MG63 (cell line): ENCODE measurements at regions not wholly inside any gene's neighbourhood (a gene's known extent, or its start where the extent isn't known, plus 50 kb on each side); places are given as distances from the start of the nearest gene placed in this dataset.

Experiments used
- DNase-seq: peaks from one replicate; pipeline ENCODE4 v3.0.0-alpha.2; 2020
- H3K27me3 ChIP-seq: fragments of 250-450 bp; sonication (Bioruptor Pico); 2 replicates; pipeline ENCODE4 v1.5.1; 2020; ENCODE audit warnings: mild to moderate bottlenecking, moderate library complexity
- H3K36me3 ChIP-seq: fragments of 250-450 bp; sonication (Bioruptor Pico); 2 replicates; pipeline ENCODE4 v1.5.1; 2020; ENCODE audit warnings: mild to moderate bottlenecking, moderate library complexity
- H3K4me3 ChIP-seq: fragments of 250-450 bp; sonication (Bioruptor Pico); 2 replicates; pipeline ENCODE4 v1.5.1; 2020; ENCODE audit warnings: mild to moderate bottlenecking, moderate library complexity
- H3K9me3 ChIP-seq: fragments of 250-450 bp; sonication (Bioruptor Pico); 2 replicates; pipeline ENCODE4 v1.5.1; 2020; ENCODE audit warnings: mild to moderate bottlenecking, moderate library complexity

- Histone ChIP-seq H3K9me3 (no peaks in the 10 kb centered on the region; the same call in 1 of the 2 replicates), H3K4me3 (no peak overlapping the region), H3K27me3 (no peaks in the 10 kb centered on the region), H3K36me3 (no peaks in the 10 kb centered on the region)
- DNase-seq, result no peak
Measured at GRCh38 chr2:107648781-107649404, 177.8 kb upstream of the RGPD4 start.

GRCh38 chr2:107657049-107657448 lies 169.6 kb upstream of the RGPD4 start:
- Histone ChIP-seq H3K36me3 (no peaks in the 10 kb centered on the region), H3K9me3 (no peaks in the 10 kb centered on the region; the same call in 1 of the 2 replicates)
- no peak for DNase-seq

GRCh38 chr2:107663632-107664031 lies 163.1 kb upstream of the RGPD4 start:
- no peaks in the 10 kb centered on the region for H3K27me3 ChIP-seq
- no peak overlapping the region for H3K4me3 ChIP-seq

More at GRCh38 chr2:107657049-107657448, 169.6 kb upstream of the RGPD4 start:
- no peaks in the 10 kb centered on the region for H3K27me3 ChIP-seq
- no peak overlapping the region for H3K4me3 ChIP-seq

GRCh38 chr2:107669335-107669734 lies 157.4 kb upstream of the RGPD4 start:
- H3K36me3 ChIP-seq, result no peaks in the 10 kb centered on the region
- DNase-seq, result no peak
- no peaks in the 10 kb centered on the region for H3K27me3 ChIP-seq
- no peak overlapping the region for H3K4me3 ChIP-seq
- peaks cover 3% of the 10 kb centered on the region for H3K9me3 ChIP-seq

More at GRCh38 chr2:107663632-107664031, 163.1 kb upstream of the RGPD4 start:
- Histone ChIP-seq H3K9me3 (no peaks in the 10 kb centered on the region), H3K36me3 (no peaks in the 10 kb centered on the region)
- DNase-seq, result no peak

GRCh38 chr2:107681936-107682335 lies 144.8 kb upstream of the RGPD4 start:
- Histone ChIP-seq H3K9me3 (no peaks in the 10 kb centered on the region), H3K36me3 (no peaks in the 10 kb centered on the region), H3K27me3 (no peaks in the 10 kb centered on the region), H3K4me3 (no peak overlapping the region)
- DNase-seq, result no peak

- Histone ChIP-seq H3K4me3 (no peak overlapping the region), H3K36me3 (no peaks in the 10 kb centered on the region), H3K27me3 (no peaks in the 10 kb centered on the region), H3K9me3 (no peaks in the 10 kb centered on the region)
- no peak for DNase-seq
Measured at GRCh38 chr2:107684421-107684820, 142.3 kb upstream of the RGPD4 start.

GRCh38 chr2:107685421-107685986 lies 141.2 kb upstream of the RGPD4 start:
- H3K27me3 ChIP-seq, result no peaks in the 10 kb centered on the region
- H3K4me3 ChIP-seq, result no peak overlapping the region
- DNase-seq, result no peak
- no peaks in the 10 kb centered on the region for H3K36me3 ChIP-seq
- H3K9me3 ChIP-seq, result no peaks in the 10 kb centered on the region

GRCh38 chr2:107687073-107687472 lies 139.6 kb upstream of the RGPD4 start:
- Histone ChIP-seq H3K9me3 (no peaks in the 10 kb centered on the region), H3K4me3 (no peak overlapping the region), H3K36me3 (no peaks in the 10 kb centered on the region), H3K27me3 (no peaks in the 10 kb centered on the region)
- DNase-seq, result no peak

GRCh38 chr2:107688135-107688534 lies 138.6 kb upstream of the RGPD4 start:
- no peak overlapping the region for H3K4me3 ChIP-seq
- H3K9me3 ChIP-seq, result no peaks in the 10 kb centered on the region
- no peak for DNase-seq
- no peaks in the 10 kb centered on the region for H3K36me3 ChIP-seq
- no peaks in the 10 kb centered on the region for H3K27me3 ChIP-seq

GRCh38 chr2:107693604-107694003 lies 133.1 kb upstream of the RGPD4 start:
- Histone ChIP-seq H3K4me3 (no peak overlapping the region), H3K9me3 (no peaks in the 10 kb centered on the region), H3K27me3 (no peaks in the 10 kb centered on the region), H3K36me3 (no peaks in the 10 kb centered on the region)
- no peak for DNase-seq

- Histone ChIP-seq H3K9me3 (no peaks in the 10 kb centered on the region), H3K27me3 (no peaks in the 10 kb centered on the region), H3K36me3 (no peaks in the 10 kb centered on the region), H3K4me3 (no peak overlapping the region)
- no peak for DNase-seq
Measured at GRCh38 chr2:107694667-107695066, 132.0 kb upstream of the RGPD4 start.

- no peak for DNase-seq
- H3K36me3 ChIP-seq, result no peaks in the 10 kb centered on the region
- H3K9me3 ChIP-seq, result no peaks in the 10 kb centered on the region
- no peaks in the 10 kb centered on the region for H3K27me3 ChIP-seq
- H3K4me3 ChIP-seq, result no peak overlapping the region
Measured at GRCh38 chr2:107697385-107697784, 129.3 kb upstream of the RGPD4 start.

GRCh38 chr2:107698861-107699260 lies 127.8 kb upstream of the RGPD4 start:
- Histone ChIP-seq H3K9me3 (no peaks in the 10 kb centered on the region), H3K27me3 (no peaks in the 10 kb centered on the region), H3K4me3 (no peak overlapping the region), H3K36me3 (no peaks in the 10 kb centered on the region)
- DNase-seq, result no peak

- no peaks in the 10 kb centered on the region for H3K36me3 ChIP-seq
- H3K27me3 ChIP-seq, result no peaks in the 10 kb centered on the region
- H3K4me3 ChIP-seq, result no peak overlapping the region
- no peak for DNase-seq
- no peaks in the 10 kb centered on the region for H3K9me3 ChIP-seq
Measured at GRCh38 chr2:107700073-107700472, 126.6 kb upstream of the RGPD4 start.

- H3K36me3 ChIP-seq, result no peaks in the 10 kb centered on the region
- DNase-seq, result no peak
- no peak overlapping the region for H3K4me3 ChIP-seq
- no peaks in the 10 kb centered on the region for H3K27me3 ChIP-seq
- H3K9me3 ChIP-seq, result no peaks in the 10 kb centered on the region
Measured at GRCh38 chr2:107711941-107712340, 114.8 kb upstream of the RGPD4 start.

- DNase-seq, result no peak
- no peaks in the 10 kb centered on the region for H3K27me3 ChIP-seq
- H3K4me3 ChIP-seq, result no peak overlapping the region
- H3K9me3 ChIP-seq, result no peaks in the 10 kb centered on the region
- H3K36me3 ChIP-seq, result no peaks in the 10 kb centered on the region
Measured at GRCh38 chr2:107712857-107713256, 113.8 kb upstream of the RGPD4 start.

GRCh38 chr2:107717661-107718060 lies 109.0 kb upstream of the RGPD4 start:
- no peaks in the 10 kb centered on the region for H3K27me3 ChIP-seq
- H3K9me3 ChIP-seq, result no peaks in the 10 kb centered on the region
- H3K4me3 ChIP-seq, result no peak overlapping the region
- no peaks in the 10 kb centered on the region for H3K36me3 ChIP-seq
- DNase-seq, result no peak

- H3K4me3 ChIP-seq, result no peak overlapping the region
- DNase-seq, result no peak
- no peaks in the 10 kb centered on the region for H3K27me3 ChIP-seq
- no peaks in the 10 kb centered on the region for H3K36me3 ChIP-seq
- no peaks in the 10 kb centered on the region for H3K9me3 ChIP-seq
Measured at GRCh38 chr2:107719141-107719540, 107.6 kb upstream of the RGPD4 start.
